HCT116 (cell line): ENCODE measurements at regions not wholly inside any gene's neighbourhood (a gene's known extent, or its start where the extent isn't known, plus 50 kb on each side); places are given as distances from the start of the nearest gene placed in this dataset.

Experiments used
- ATAC-seq: fragments of 200-7000 bp; cut with Tn5 transposase; 2 replicates; pipeline ENCODE4 v1.9.1; 2020; ENCODE audit warnings: mild to moderate bottlenecking, moderate library complexity
- BruUV-seq: library from RNA; stranded (reverse); fragments of 400-500 nt; replicated peaks from 2 replicates; lab custom pipeline; 2021; lab: Mats Ljungman, UMichigan
- CTCF ChIA-PET: fragments of 300-600 bp; sonication (Branson Sonifier 250); formaldehyde crosslinking; loops from one replicate; lab custom pipeline; 2021; ENCODE audit warnings: antibody characterized with exemption; lab: Charles Lee
- POLR2A ChIA-PET: fragments of 300-600, 350-600 bp; sonication (Branson Sonifier 250); formaldehyde crosslinking; loops from one replicate; lab custom pipeline; 2021; ENCODE audit warnings: antibody characterized with exemption; lab: Charles Lee
- RAD21 ChIA-PET, 2 experiments: fragments of 300-600 bp; sonication (Branson Sonifier 250); formaldehyde crosslinking; loops; one replicate each; lab custom pipeline; 2023; ENCODE audit warnings: low total read pairs in 2 of 2; ENCODE audit not compliant: uncharacterized antibody in 2 of 2, unreplicated experiment in 2 of 2, low non-redundant PET in 1 of 2; lab: Charles Lee
- DNase-seq: peaks from one replicate; pipeline ENCODE4 v3.0.0-alpha.2; 2010; ENCODE audit warnings: low read depth, low spot score
- H2AFZ ChIP-seq: fragments of 200-600 bp; shearing (Covaris generic), sonication (generic); 2 replicates; pipeline ENCODE4 v1.6.1; 2017; ENCODE audit warnings: low read depth, mixed run types, mixed read lengths, antibody characterized with exemption, low read length; ENCODE audit not compliant: poor library complexity, severe bottlenecking
- H3K27ac ChIP-seq: 2 replicates; pipeline ENCODE4 v1.5.1; 2012; ENCODE audit warnings: low read depth, low read length
- H3K27me3 ChIP-seq: fragments of 200-600 bp; sonication (generic); 2 replicates; pipeline ENCODE4 v1.6.1; 2016; ENCODE audit warnings: mixed run types, low read length, mixed read lengths; ENCODE audit not compliant: insufficient read depth
- H3K36me3 ChIP-seq, 2 experiments: fragments of 200-500 bp in 1 of 2; fragments of 200-600 bp in 1 of 2; sonication (Bioruptor generic) in 1 of 2; sonication (generic) in 1 of 2; 2 replicates each; pipeline versions ENCODE4 v1.5.1 to v1.6.1; 2014 to 2016; ENCODE audit warnings: low read length in 2 of 2, inconsistent platforms in 1 of 2, mixed read lengths in 1 of 2, mixed run types in 1 of 2; ENCODE audit not compliant: insufficient read depth in 2 of 2, control insufficient read depth in 1 of 2
- H3K4me1 ChIP-seq, 2 experiments: fragments of 200-600 bp in 1 of 2; sonication (generic) in 1 of 2; 2 replicates each; pipeline versions ENCODE4 v1.5.1 to v1.6.1; 2012 to 2017; ENCODE audit warnings: low read length in 2 of 2, inconsistent platforms in 1 of 2, mild to moderate bottlenecking in 1 of 2, mixed read lengths in 1 of 2, mixed run types in 1 of 2, moderate library complexity in 1 of 2; ENCODE audit not compliant: insufficient read depth in 2 of 2, control insufficient read depth in 1 of 2
- H3K4me2 ChIP-seq: fragments of 200-600 bp; sonication (generic); 2 replicates; pipeline ENCODE4 v1.6.1; 2017; ENCODE audit warnings: mixed run types, low read length, mixed read lengths
- H3K4me3 ChIP-seq, 2 experiments: fragments of 200-600 bp in 1 of 2; sonication (generic) in 1 of 2; replicated peaks in 1 of 2; 2 replicates each; pipeline ENCODE4 v1.5.1; 2011 to 2016; ENCODE audit warnings: low read length in 2 of 2, control low read depth in 1 of 2, low read depth in 1 of 2, mild to moderate bottlenecking in 1 of 2, mixed read lengths in 1 of 2, mixed run types in 1 of 2
- H3K79me2 ChIP-seq: fragments of 200-600 bp; sonication (generic); 2 replicates; pipeline ENCODE4 v1.6.1; 2017; ENCODE audit warnings: mild to moderate bottlenecking, mixed run types, low read length, moderate library complexity, mixed read lengths; ENCODE audit not compliant: insufficient read depth
- H3K9ac ChIP-seq: fragments of 200-600 bp; sonication (generic); 2 replicates; pipeline ENCODE4 v1.6.1; 2016; ENCODE audit warnings: low read length, mixed read lengths
- H3K9me2 ChIP-seq: fragments of 200-600 bp; sonication (generic), shearing (Covaris generic); 2 replicates; pipeline ENCODE4 v1.6.1; 2017; ENCODE audit warnings: mixed run types, mild to moderate bottlenecking, moderate library complexity; ENCODE audit not compliant: insufficient read depth
- H3K9me3 ChIP-seq, 2 experiments: fragments of 200-500 bp in 1 of 2; fragments of 200-600 bp in 1 of 2; sonication (Bioruptor generic) in 1 of 2; sonication (generic) in 1 of 2; 2 replicates each; pipeline ENCODE4 v1.6.1; 2014 to 2017; ENCODE audit warnings: low read length in 2 of 2, mixed read lengths in 2 of 2, inconsistent platforms in 1 of 2, low read depth in 1 of 2, mild to moderate bottlenecking in 1 of 2, mixed run types in 1 of 2, moderate library complexity in 1 of 2; ENCODE audit not compliant: control insufficient read depth in 1 of 2, insufficient read depth in 1 of 2
- H4K20me1 ChIP-seq: fragments of 200-600 bp; sonication (generic), shearing (Covaris generic); 2 replicates; pipeline ENCODE4 v1.6.1; 2017; ENCODE audit warnings: mixed run types, mild to moderate bottlenecking, moderate library complexity; ENCODE audit not compliant: insufficient read depth
- CBX3 ChIP-seq: IDR thresholded peaks from 2 replicates; pipeline ENCODE4 v1.6.1; 2012; ENCODE audit warnings: low read depth
- CTCF ChIP-seq, 3 experiments: fragments of 200-600 bp in 1 of 3; sonication (generic) in 1 of 3; IDR thresholded peaks in 2 of 3; conservative IDR thresholded peaks in 1 of 3; 2 replicates each; pipeline ENCODE4 v1.5.1; 2012 to 2017; ENCODE audit warnings: low read depth in 2 of 3, low read length in 2 of 3, antibody characterized with exemption in 1 of 3, borderline replicate concordance in 1 of 3, control low read depth in 1 of 3, mild to moderate bottlenecking in 1 of 3, mixed read lengths in 1 of 3, mixed run types in 1 of 3, moderate library complexity in 1 of 3; ENCODE audit not compliant: insufficient read depth in 1 of 3
- MAX ChIP-seq: IDR thresholded peaks from 2 replicates; pipeline ENCODE4 v1.6.1; 2012
- RAD21 ChIP-seq: IDR thresholded peaks from 2 replicates; pipeline ENCODE4 v1.6.1; 2012; ENCODE audit warnings: low read depth, mild to moderate bottlenecking
- REST ChIP-seq: IDR thresholded peaks from 2 replicates; pipeline ENCODE4 v1.6.1; 2012; ENCODE audit warnings: low read depth
- ZFX ChIP-seq: fragments of 450-650 bp; IDR thresholded peaks from 2 replicates; pipeline ENCODE4 v1.6.1; 2017
- ZNF274 ChIP-seq: fragments of 200-500 bp; sonication (Bioruptor generic); IDR thresholded peaks from 2 replicates; pipeline ENCODE4 v1.6.1; 2014; ENCODE audit warnings: mild to moderate bottlenecking, low read depth, low read length, inconsistent platforms
- intact Hi-C: fragments of 100-400 bp; cut with micrococcal nuclease; formaldehyde crosslinking; loops from 2 replicates; pipeline ENCODE4 v1.10.0; 2022

DNA sequence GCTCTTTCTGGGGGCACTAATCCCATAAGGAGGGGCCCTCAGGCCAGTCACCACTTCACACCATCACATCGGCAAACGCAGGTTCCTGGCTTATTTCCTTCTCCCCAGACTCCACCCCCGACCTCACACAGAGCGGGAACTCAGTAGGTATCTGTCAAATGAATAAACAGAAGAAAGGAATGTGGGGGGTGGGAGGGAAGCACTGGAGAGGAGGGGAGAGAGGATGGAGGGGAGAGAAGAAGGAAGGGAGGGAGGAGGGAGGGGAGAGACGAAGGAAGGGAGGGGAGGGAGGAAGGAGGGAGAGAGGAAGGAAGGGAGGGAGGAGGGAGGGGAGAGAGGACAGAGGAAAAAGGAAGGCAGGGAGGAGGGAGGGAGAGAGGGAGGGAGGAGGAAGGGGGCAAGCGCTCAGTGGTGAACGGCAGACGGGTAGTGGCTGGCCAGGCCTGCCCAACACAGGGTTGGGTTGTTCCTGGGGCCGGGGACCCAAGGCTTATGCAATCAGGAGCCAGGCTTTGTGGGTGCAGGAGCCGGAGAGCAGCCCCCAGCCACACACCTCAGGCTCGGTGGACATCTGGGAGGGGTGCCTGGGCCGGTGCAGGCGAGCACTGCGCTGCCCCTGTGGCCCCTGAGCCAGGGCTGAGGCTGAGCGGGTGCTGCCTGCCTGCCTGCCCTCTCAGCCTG, 52.6 kb upstream of the FBRSL1 start:
- Histone ChIP-seq H2AFZ (no peak overlapping the region), H3K9ac (no peak overlapping the region), H3K9me3 (no peaks in the 10 kb centered on the region; a peak in 1 of 4 replicates), H3K79me2 (no peaks in the 10 kb centered on the region), H3K4me1 (peaks cover 2 to 8% of the 10 kb centered on the region in 2 experiments; a peak in 1 of 4 replicates), H3K27ac (no peak overlapping the region), H3K36me3 (no peaks in the 10 kb centered on the region), H3K4me3 (no peak overlapping the region), H3K9me2 (no peaks in the 10 kb centered on the region), H3K27me3 (no peaks in the 10 kb centered on the region), H4K20me1 (no peaks in the 10 kb centered on the region), H3K4me2 (no peak overlapping the region)
- POLR2A ChIA-PET, result no interaction called here
- intact Hi-C loops, result no loop called here
- CTCF ChIA-PET, result no interaction called here
- RAD21 ChIA-PET, result no interaction called here
- DNase-seq (no peak), ATAC-seq (no peak)
- TF ChIP-seq ZNF274 (no peak), RAD21 (no peak), MAX (no peak), CBX3 (no peak), CTCF (IDR thresholded peaks at IDR 0.05 in 2 of 3, conservative IDR thresholded peaks at IDR 0.05 in 1 of 3; ENCODE audit: borderline replicate concordance in 1 of 3, insufficient read depth in 1 of 3, low read depth in 2 of 3, low read length in 2 of 3) (no peak), ZFX (no peak), REST (no peak)
- no TSS peak for BruUV-seq
